OCI-LY3 (cell line): ENCODE measurements at regions not wholly inside any gene's neighbourhood (a gene's known extent, or its start where the extent isn't known, plus 50 kb on each side); places are given as distances from the start of the nearest gene placed in this dataset.
A peak's percentile ranks its signal among the peaks of the same experiment; 100 is the strongest.

Source experiments
- H2AFZ ChIP-seq: fragments of 200-600, 300-600 bp; shearing (Covaris generic); 2 replicates; pipeline ENCODE4 v1.6.0; 2014; ENCODE audit warnings: antibody characterized with exemption, low read depth, low read length
- H3K27ac ChIP-seq: fragments of 200-600, 300-600 bp; sonication (generic); 2 replicates; pipeline ENCODE4 v1.5.1; 2014; ENCODE audit warnings: mild to moderate bottlenecking, low read length, moderate library complexity, mixed read lengths
- H3K27me3 ChIP-seq: fragments of 200-600, 300-600 bp; sonication (generic); 2 replicates; pipeline ENCODE4 v1.6.1; 2014; ENCODE audit warnings: low read depth, low read length, mixed read lengths
- H3K36me3 ChIP-seq: fragments of 200-600, 300-600 bp; sonication (generic); replicated peaks from 2 replicates; pipeline ENCODE3; 2014; ENCODE audit warnings: low read depth, low read length, mixed read lengths
- H3K4me1 ChIP-seq: fragments of 300-600, 200-600 bp; sonication (generic); 2 replicates; pipeline ENCODE4 v1.6.1; 2014; ENCODE audit warnings: low read length, mixed read lengths
- H3K4me2 ChIP-seq: fragments of 200-600, 300-600 bp; sonication (generic); 2 replicates; pipeline ENCODE4 v1.6.1; 2014; ENCODE audit warnings: low read length, mixed read lengths
- H3K4me3 ChIP-seq: fragments of 300-600, 200-600 bp; sonication (generic); 2 replicates; pipeline ENCODE4 v1.5.1; 2014; ENCODE audit warnings: antibody characterized with exemption, mild to moderate bottlenecking, low read length, moderate library complexity
- H3K79me2 ChIP-seq: fragments of 300-600, 200-600 bp; shearing (Covaris generic); 2 replicates; pipeline ENCODE4 v1.6.1; 2014; ENCODE audit warnings: mild to moderate bottlenecking, low read length, mixed read lengths
- H3K9ac ChIP-seq: fragments of 300-600, 200-600 bp; shearing (Covaris generic); 2 replicates; pipeline ENCODE4 v1.6.0; 2014; ENCODE audit warnings: mild to moderate bottlenecking, low read length, moderate library complexity
- H3K9me3 ChIP-seq: fragments of 200-600, 300-600 bp; shearing (Covaris generic); 2 replicates; pipeline ENCODE4 v1.6.1; 2014; ENCODE audit warnings: low read length, mixed read lengths; ENCODE audit not compliant: insufficient read depth
- H4K20me1 ChIP-seq: fragments of 200-600, 300-600 bp; sonication (generic); 2 replicates; pipeline ENCODE4 v1.6.1; 2016; ENCODE audit warnings: low read length, mixed read lengths; ENCODE audit not compliant: insufficient read depth
- CTCF ChIP-seq: fragments of 200-600, 300-600 bp; sonication (generic); IDR thresholded peaks from 2 replicates; pipeline ENCODE4 v1.5.1; 2014; ENCODE audit warnings: antibody characterized with exemption, low read length, low read depth
- EZH2phosphoT487 ChIP-seq: fragments of 200-600 bp; shearing (Covaris generic); IDR thresholded peaks from 2 replicates; pipeline ENCODE4 v1.6.1; 2018; ENCODE audit warnings: antibody characterized with exemption, mixed run types, low read depth

- no peak overlapping the region for H3K27ac ChIP-seq
- TF ChIP-seq CTCF (no peak), EZH2phosphoT487 (no peak)
- H3K79me2 ChIP-seq = no peaks in the 10 kb centered on the region
- H3K27me3 ChIP-seq = peaks cover 41% of the 10 kb centered on the region
- H3K36me3 ChIP-seq = no peaks in the 10 kb centered on the region
- H3K9ac ChIP-seq = no peak overlapping the region
- no peaks in the 10 kb centered on the region; the same call in 1 of the 2 replicates for H3K9me3 ChIP-seq
- no peak overlapping the region for H3K4me3 ChIP-seq
- H2AFZ ChIP-seq = no peak overlapping the region
- peaks cover 39% of the 10 kb centered on the region for H3K4me1 ChIP-seq
- no peaks in the 10 kb centered on the region for H4K20me1 ChIP-seq
- H3K4me2 ChIP-seq = no peak overlapping the region
These were observed 106.2 kb downstream of the TLE3 start for GRCh38 chr15:69991551-69991980.

GRCh38 chr15:69992348-69992747, 105.4 kb downstream of the TLE3 start:
- no peaks in the 10 kb centered on the region for H4K20me1 ChIP-seq
- H3K79me2 ChIP-seq = no peaks in the 10 kb centered on the region
- peaks cover 33% of the 10 kb centered on the region for H3K27me3 ChIP-seq
- peaks cover 39% of the 10 kb centered on the region for H3K4me1 ChIP-seq
- no peaks in the 10 kb centered on the region for H3K36me3 ChIP-seq
- H3K4me2 ChIP-seq = no peak overlapping the region
- no peak overlapping the region for H2AFZ ChIP-seq
- no peak overlapping the region for H3K4me3 ChIP-seq
- no peak overlapping the region for H3K9ac ChIP-seq
- no peak for TF ChIP-seq EZH2phosphoT487
- TF ChIP-seq CTCF = no peak
- H3K9me3 ChIP-seq = no peaks in the 10 kb centered on the region; the same call in 1 of the 2 replicates
- no peak overlapping the region for H3K27ac ChIP-seq

GRCh38 chr15:69994429-69995205, 103.1 kb downstream of the TLE3 start:
- TF ChIP-seq EZH2phosphoT487 (no peak), CTCF (no peak)
- Histone ChIP-seq H3K9ac (no peak overlapping the region), H3K4me3 (no peak overlapping the region; the same call in 1 of the 2 replicates), H3K27me3 (peaks cover 18% of the 10 kb centered on the region; the same call in 1 of the 2 replicates), H3K79me2 (no peaks in the 10 kb centered on the region), H3K9me3 (no peaks in the 10 kb centered on the region; the same call in 1 of the 2 replicates), H2AFZ (no peak overlapping the region), H3K4me1 (peaks cover 33% of the 10 kb centered on the region), H4K20me1 (no peaks in the 10 kb centered on the region), H3K27ac (no peak overlapping the region), H3K36me3 (no peaks in the 10 kb centered on the region), H3K4me2 (peak overlapping the region; percentile 27)

- Histone ChIP-seq H3K4me3 (no peak overlapping the region), H3K27me3 (peaks cover 13% of the 10 kb centered on the region), H2AFZ (no peak overlapping the region), H3K4me2 (no peak overlapping the region), H3K79me2 (no peaks in the 10 kb centered on the region), H3K9me3 (no peaks in the 10 kb centered on the region; the same call in 1 of the 2 replicates), H3K9ac (no peak overlapping the region), H3K36me3 (no peaks in the 10 kb centered on the region), H3K4me1 (peaks cover 27% of the 10 kb centered on the region), H3K27ac (no peak overlapping the region), H4K20me1 (no peaks in the 10 kb centered on the region)
- no peak for TF ChIP-seq EZH2phosphoT487
- TF ChIP-seq CTCF = no peak
These were observed 101.2 kb downstream of the TLE3 start for GRCh38 chr15:69996321-69997160.
